DLD1 (cell line): ENCODE measurements at regions not wholly inside any gene's neighbourhood (a gene's known extent, or its start where the extent isn't known, plus 50 kb on each side); places are given as distances from the start of the nearest gene placed in this dataset.

ENCODE experiments used
- in situ Hi-C: cut with HindIII; loops from 2 replicates; pipeline ENCODE4 v1.10.0; 2017; ENCODE audit warnings: low sequenced_read_pairs

GRCh38 chr2:4549666-4550210, 846.4 kb downstream of the DCDC2C start:
- in situ Hi-C loops = no loop called here

DNA sequence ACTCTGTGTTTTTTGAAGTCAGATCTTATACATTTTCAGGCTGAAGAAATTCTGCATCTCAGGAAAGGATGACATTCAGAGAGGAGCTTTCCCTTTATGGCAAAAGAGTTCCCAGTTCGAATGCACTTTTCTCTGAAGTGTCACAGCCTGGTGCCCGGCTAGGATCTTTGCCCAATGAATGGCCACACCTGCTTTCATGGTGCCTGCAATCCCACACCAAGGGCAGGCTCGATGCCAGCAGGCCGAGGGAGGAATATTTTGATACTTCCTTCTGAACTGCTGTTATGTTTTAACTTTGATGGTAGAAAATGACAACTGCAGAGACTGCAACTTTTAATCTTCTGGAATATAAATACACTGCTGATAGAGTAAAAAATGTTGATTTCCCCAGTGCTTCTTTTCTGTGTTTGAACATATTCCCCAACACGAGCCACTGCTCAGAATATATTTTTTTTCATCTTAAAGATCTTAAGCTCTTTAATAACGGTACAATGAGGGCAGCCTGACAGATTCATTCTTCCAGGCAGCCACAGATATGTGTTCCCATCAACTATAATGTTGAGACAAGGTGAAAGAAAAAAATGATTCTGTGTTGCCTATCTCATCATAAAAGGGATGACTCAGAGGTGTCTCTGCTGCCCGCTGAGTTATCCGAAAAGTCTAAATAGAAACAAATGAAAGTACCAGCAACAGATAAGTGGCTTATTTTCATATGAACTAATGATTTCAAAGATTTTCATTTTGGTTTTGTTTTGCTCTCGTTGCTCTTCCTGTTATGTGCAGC, 848.5 kb downstream of the DCDC2C start:
- in situ Hi-C loops = no loop called here

- in situ Hi-C loops = no loop called here
These were observed 849.9 kb downstream of the DCDC2C start for GRCh38 chr2:4553241-4553640.

DNA sequence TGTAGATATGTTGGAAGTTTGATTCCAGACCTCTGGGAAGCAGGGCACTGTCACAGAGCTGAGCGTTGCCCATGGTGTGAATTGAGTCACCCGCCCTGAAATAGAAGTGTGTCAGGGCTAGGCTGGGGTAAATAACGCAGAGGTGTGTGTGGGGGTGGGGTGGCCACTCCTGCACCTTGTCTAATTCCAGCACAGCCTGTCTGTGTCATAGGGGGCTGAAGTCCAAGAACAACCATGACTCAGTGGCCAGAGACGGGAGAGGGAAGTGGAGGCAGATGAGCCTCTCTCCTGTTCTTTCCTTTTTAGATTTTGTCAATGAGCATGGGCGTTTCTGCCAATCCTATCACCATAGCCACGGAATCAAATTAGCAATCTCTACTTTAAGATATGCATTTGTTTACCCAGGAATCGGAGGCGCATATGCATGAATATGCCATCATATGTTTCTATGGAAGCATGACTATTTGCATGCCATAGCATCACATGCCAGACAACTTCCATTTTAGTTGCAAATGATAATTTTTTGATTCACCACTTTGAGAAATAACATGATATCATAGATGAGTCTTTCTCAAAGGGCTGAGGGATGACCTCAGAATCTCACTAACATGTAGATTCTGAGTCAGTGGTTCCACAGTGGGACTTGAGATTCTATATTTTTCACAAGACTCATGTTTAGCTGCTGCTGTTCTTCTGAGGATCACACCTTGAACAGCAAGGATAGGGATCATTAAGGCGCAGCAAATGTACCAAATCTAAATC, 852.9 kb downstream of the DCDC2C start:
- in situ Hi-C loops = no loop called here

DNA sequence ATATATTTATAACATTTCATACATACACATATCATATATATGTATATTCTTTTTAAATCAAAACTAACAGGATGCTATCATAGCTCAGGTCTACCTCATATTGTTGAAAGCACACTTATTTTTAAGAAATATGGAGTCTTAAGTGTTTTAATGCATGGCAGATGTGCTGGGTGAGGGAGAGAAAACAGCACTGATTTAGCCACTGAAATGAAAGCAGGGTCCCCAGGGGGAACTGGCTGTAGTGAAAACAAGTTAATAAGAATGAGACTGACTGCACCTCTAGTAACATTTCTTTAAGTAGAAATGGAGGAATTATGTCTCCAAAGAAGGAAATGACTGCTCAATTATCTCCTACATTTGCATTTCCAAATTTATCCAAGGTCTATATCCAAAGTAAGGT, 857.8 kb downstream of the DCDC2C start:
- in situ Hi-C loops = no loop called here

DNA sequence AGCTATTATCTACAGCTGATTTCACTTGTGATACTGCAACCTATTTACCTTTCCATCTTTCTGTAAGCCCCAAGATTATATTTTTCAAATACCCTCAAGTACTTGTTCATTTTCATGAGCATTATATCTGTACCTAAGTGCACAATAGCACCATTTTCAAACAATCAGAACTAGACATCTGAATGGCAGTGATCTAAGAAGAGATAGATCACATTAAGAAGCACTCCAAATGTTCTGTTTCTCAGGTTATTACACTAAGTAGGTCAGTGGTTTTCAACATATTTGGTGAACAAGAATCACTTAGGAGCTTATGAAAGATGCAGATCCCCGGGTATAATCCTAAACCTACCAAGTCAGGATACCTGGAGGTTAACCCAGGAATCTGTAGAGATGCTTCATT, 872.7 kb downstream of the DCDC2C start:
- in situ Hi-C loops = no loop called here

DNA sequence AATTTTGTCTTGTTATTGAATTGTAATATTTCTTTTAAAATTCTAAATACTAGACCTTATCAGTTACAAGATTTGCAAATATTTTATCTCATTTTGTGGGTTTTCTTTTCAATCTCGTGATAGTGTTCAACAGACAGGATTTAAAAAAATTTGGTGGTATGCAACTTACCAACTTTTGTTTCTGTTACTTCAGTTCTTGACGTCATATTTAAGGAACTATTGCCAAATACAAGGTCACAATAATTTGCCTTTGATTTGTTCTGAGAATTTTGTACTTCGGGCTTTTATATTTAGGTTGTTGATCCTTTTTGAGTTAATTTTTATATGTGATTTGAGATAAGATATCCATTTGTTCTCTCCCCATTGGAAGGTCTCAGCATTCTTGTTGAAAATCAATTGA, 876.6 kb downstream of the DCDC2C start:
- in situ Hi-C loops = no loop called here

DNA sequence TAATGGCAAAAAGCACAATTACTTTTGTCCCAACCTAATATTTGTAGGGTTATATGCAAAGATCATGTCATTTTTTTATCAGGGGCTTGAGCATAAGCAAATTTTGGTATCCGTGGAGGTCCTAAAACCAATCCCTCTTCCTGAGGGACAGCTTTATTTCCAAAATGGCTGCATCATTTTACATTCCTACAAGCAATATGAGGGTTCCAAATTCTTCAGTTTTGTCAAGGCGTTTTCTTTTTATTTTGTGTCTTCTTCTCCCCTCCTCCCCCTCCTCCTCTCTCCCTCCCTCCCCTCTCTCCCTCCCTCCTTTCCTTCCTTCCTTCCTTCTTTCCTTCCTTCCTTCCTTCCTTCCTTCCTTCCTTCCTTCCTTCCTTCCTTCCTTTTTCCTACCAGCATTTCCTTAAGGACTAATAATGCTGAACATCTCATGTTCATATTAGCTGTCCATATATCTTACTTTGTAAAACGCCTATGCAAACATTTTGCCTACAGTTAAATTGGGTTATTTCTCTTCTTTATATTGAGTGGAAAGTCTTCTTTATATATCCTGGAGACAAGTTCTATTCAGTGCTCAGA, 881.8 kb downstream of the DCDC2C start:
- in situ Hi-C loops = no loop called here

GRCh38 chr2:4588606-4589005, 885.2 kb downstream of the DCDC2C start:
- in situ Hi-C loops = no loop called here

GRCh38 chr2:4591261-4591660, 887.9 kb downstream of the DCDC2C start:
- in situ Hi-C loops = no loop called here

DNA sequence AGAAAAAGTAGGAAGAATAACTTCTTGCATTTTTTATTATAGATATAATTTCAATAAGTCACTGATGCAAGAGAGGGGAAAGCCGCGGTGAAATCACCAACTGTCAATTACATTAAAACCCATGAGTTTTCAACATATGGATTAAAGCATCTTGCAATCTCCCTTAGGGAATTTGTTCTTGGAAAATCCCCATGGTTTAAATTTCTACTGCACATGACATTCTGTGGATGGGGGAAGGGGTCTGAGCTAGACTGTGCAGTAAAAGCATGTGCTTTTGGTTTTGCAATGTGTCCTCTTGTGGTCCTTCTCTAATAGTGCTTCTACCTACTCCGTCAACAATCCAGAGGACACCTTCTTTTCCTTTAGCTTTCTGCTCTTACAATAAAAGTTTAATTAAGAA, 894.0 kb downstream of the DCDC2C start:
- in situ Hi-C loops = no loop called here

- in situ Hi-C loops = no loop called here
These were observed 901.4 kb downstream of the DCDC2C start for GRCh38 chr2:4604767-4605166.

GRCh38 chr2:4618141-4618540, 914.8 kb downstream of the DCDC2C start:
- in situ Hi-C loops = no loop called here

- in situ Hi-C loops = no loop called here
These were observed 915.4 kb downstream of the DCDC2C start for GRCh38 chr2:4618630-4619228.

DNA sequence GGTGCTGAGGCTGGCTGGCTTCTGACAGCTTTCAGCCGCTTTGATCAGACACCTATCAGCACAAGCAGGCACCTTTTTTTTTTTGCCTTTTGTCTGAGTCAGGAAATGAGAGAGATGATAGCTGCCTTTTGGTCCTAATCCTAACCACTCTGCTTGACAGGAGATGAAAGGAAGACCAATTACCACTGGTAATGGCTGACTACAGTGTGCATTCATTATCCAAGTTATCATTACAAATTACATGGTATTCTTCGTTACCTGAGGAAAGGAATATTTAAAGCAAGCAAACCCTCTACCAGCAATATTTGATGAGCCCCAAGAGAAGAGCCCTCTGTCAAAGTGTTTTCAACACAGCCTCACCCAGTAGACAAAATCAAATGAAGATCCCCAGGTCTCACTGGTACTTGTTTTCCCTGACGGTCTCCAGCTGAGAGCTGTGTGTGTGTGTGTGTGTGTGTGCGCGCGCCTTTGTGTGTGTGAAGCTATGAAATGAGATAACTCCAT, 925.7 kb downstream of the DCDC2C start:
- in situ Hi-C loops = no loop called here

DNA sequence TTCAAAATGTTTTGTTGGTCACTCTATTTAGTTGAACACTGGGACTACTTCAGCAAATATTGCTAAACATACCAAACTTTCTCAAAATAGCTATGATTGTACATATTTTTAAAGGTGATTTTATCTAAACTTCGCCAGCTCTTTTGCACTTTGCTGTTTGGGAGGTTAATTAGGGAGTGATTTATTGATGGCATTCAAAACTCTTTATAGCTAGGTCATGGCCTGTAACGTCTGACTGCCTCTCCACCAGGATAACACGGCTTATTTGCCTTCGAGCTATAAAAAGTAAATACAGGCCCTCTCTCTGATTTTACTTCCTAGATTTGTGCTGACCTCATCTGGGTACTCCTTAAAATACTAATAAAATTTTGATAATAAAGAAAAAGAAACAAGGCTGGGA, 931.9 kb downstream of the DCDC2C start:
- in situ Hi-C loops = no loop called here

- in situ Hi-C loops = no loop called here
These were observed 950.6 kb downstream of the DCDC2C start for GRCh38 chr2:4653991-4654390.

- in situ Hi-C loops = no loop called here
These were observed 953.0 kb downstream of the DCDC2C start for GRCh38 chr2:4656326-4656725.

- in situ Hi-C loops = no loop called here
These were observed 958.9 kb downstream of the DCDC2C start for GRCh38 chr2:4662161-4662779.

- in situ Hi-C loops = no loop called here
These were observed 965.0 kb downstream of the DCDC2C start for GRCh38 chr2:4668381-4668780.

GRCh38 chr2:4670331-4670730, 967.0 kb downstream of the DCDC2C start:
- in situ Hi-C loops = no loop called here
